HFFc6 (cell line): ENCODE measurements at regions not wholly inside any gene's neighbourhood (a gene's known extent, or its start where the extent isn't known, plus 50 kb on each side); places are given as distances from the start of the nearest gene placed in this dataset.

Source experiments
- DNase-seq: peaks from one replicate; pipeline ENCODE4 v3.0.0-alpha.2; 2018
- H3K27ac Mint-ChIP-seq: 2 replicates; pipeline ENCODE4 v1.8.0; 2020; ENCODE audit warnings: mild to moderate bottlenecking, mixed read lengths
- H3K27me3 Mint-ChIP-seq: 2 replicates; pipeline ENCODE4 v1.8.0; 2021; ENCODE audit warnings: mild to moderate bottlenecking, moderate library complexity, mixed read lengths; ENCODE audit not compliant: insufficient read depth
- H3K36me3 Mint-ChIP-seq: 2 replicates; pipeline ENCODE4 v1.8.0; 2021; ENCODE audit warnings: low read depth, mixed read lengths
- H3K4me1 Mint-ChIP-seq: 2 replicates; pipeline ENCODE4 v1.8.0; 2020; ENCODE audit warnings: low read depth, mixed read lengths
- H3K4me3 Mint-ChIP-seq: 2 replicates; pipeline ENCODE4 v1.8.0; 2020; ENCODE audit warnings: mild to moderate bottlenecking, moderate library complexity, mixed read lengths
- H3K9me3 Mint-ChIP-seq: 2 replicates; pipeline ENCODE4 v1.8.0; 2020; ENCODE audit warnings: mild to moderate bottlenecking, mixed read lengths
- CTCF ChIP-seq: fragments of 200-600 bp; sonication (generic); IDR thresholded peaks from 2 replicates; pipeline ENCODE4 v1.5.0; 2021; ENCODE audit warnings: antibody characterized with exemption, mild to moderate bottlenecking

GRCh38 chr4:184328022-184328736 lies 110.5 kb upstream of the ENPP6 start:
- peaks cover 5% of the 10 kb centered on the region; the same call in 1 of the 2 replicates for H3K4me1 Mint-ChIP-seq
- no peaks in the 10 kb centered on the region for H3K9me3 Mint-ChIP-seq
- no peak for DNase-seq
- H3K36me3 Mint-ChIP-seq = no peaks in the 10 kb centered on the region
- peaks cover 7% of the 10 kb centered on the region for H3K27me3 Mint-ChIP-seq
- no peak overlapping the region for H3K27ac Mint-ChIP-seq
- no peak overlapping the region for H3K4me3 Mint-ChIP-seq
- TF ChIP-seq CTCF = no peak

GRCh38 chr4:184324939-184325477 lies 107.3 kb upstream of the ENPP6 start:
- Mint-ChIP-seq H3K4me3 (no peak overlapping the region), H3K27me3 (peaks cover 8% of the 10 kb centered on the region), H3K4me1 (peaks cover 7% of the 10 kb centered on the region), H3K9me3 (no peaks in the 10 kb centered on the region), H3K36me3 (no peaks in the 10 kb centered on the region), H3K27ac (no peak overlapping the region)
- TF ChIP-seq CTCF = no peak
- no peak for DNase-seq

GRCh38 chr4:184322328-184323025 lies 104.8 kb upstream of the ENPP6 start:
- Mint-ChIP-seq H3K4me1 (peaks cover 5% of the 10 kb centered on the region), H3K27me3 (peaks cover 6% of the 10 kb centered on the region), H3K9me3 (no peaks in the 10 kb centered on the region), H3K27ac (no peak overlapping the region), H3K36me3 (no peaks in the 10 kb centered on the region), H3K4me3 (no peak overlapping the region)
- no peak for DNase-seq
- no peak for TF ChIP-seq CTCF

- H3K27me3 Mint-ChIP-seq = peaks cover 6% of the 10 kb centered on the region
- no peak for TF ChIP-seq CTCF
- no peak overlapping the region for H3K27ac Mint-ChIP-seq
- H3K4me3 Mint-ChIP-seq = no peak overlapping the region
- no peak for DNase-seq
- peaks cover 5% of the 10 kb centered on the region for H3K4me1 Mint-ChIP-seq
- no peaks in the 10 kb centered on the region for H3K9me3 Mint-ChIP-seq
- no peaks in the 10 kb centered on the region for H3K36me3 Mint-ChIP-seq
Observed at GRCh38 chr4:184320631-184321030, 103.0 kb upstream of the ENPP6 start.

- H3K9me3 Mint-ChIP-seq = no peaks in the 10 kb centered on the region
- TF ChIP-seq CTCF = no peak
Observed at GRCh38 chr4:184318852-184319251, 101.2 kb upstream of the ENPP6 start.

More at GRCh38 chr4:184318852-184319251, 101.2 kb upstream of the ENPP6 start:
- Mint-ChIP-seq H3K4me1 (peaks cover 5% of the 10 kb centered on the region), H3K36me3 (no peaks in the 10 kb centered on the region), H3K27me3 (peaks cover 4% of the 10 kb centered on the region), H3K4me3 (no peak overlapping the region), H3K27ac (no peak overlapping the region)
- DNase-seq = no peak
